Stimulated activated CD4-positive, alpha-beta T cell treated with anti-CD3 and anti-CD28 coated beads, Interleukin-15, amount 100 ng/mL, for 1 hour (primary cell): ENCODE measurements at regions not wholly inside any gene's neighbourhood (a gene's known extent, or its start where the extent isn't known, plus 50 kb on each side); places are given as distances from the start of the nearest gene placed in this dataset.
"Not testable (repeated sequence)": the region's sequence is repeated elsewhere in the genome, so short reads cannot be mapped to it uniquely, and the experiment has no call there.

Experiments used
- DNase-seq, 2 donors: peaks; one replicate each; pipeline ENCODE4 v3.0.0-alpha.2; 2020; ENCODE audit warnings: low read depth in 1 of 2, low spot score in 1 of 2

- not testable (repeated sequence) for DNase-seq
These were observed 1231.1 kb downstream of the TMEM121 start for GRCh38 chr14:106757444-106757843.

- DNase-seq, result not testable (repeated sequence)
These were observed 1235.8 kb downstream of the TMEM121 start for GRCh38 chr14:106761886-106762816.

- not testable (repeated sequence) for DNase-seq
These were observed 1238.6 kb downstream of the TMEM121 start for GRCh38 chr14:106764968-106765369.

- DNase-seq, result no peak
These were observed 1239.8 kb downstream of the TMEM121 start for GRCh38 chr14:106766145-106766544.

- DNase-seq, result peak; percentile 16 to 49
These were observed 1240.3 kb downstream of the TMEM121 start for GRCh38 chr14:106766551-106767277.

- not testable (repeated sequence) for DNase-seq
These were observed 1241.8 kb downstream of the TMEM121 start for GRCh38 chr14:106768230-106768629.

- not testable (repeated sequence) for DNase-seq
These were observed 1242.8 kb downstream of the TMEM121 start for GRCh38 chr14:106768972-106769700.

GRCh38 chr14:106770158-106770672, 1243.8 kb downstream of the TMEM121 start:
- DNase-seq, result not testable (repeated sequence)

GRCh38 chr14:106774889-106775480, 1248.6 kb downstream of the TMEM121 start:
- peak; percentile 59 to 81 for DNase-seq

GRCh38 chr14:106776395-106776983, 1250.1 kb downstream of the TMEM121 start:
- no peak for DNase-seq

- DNase-seq, result no peak
These were observed 1252.6 kb downstream of the TMEM121 start for GRCh38 chr14:106778986-106779385.

GRCh38 chr14:106786697-106787096, 1260.3 kb downstream of the TMEM121 start:
- DNase-seq, result no peak

- no peak for DNase-seq
These were observed 1261.2 kb downstream of the TMEM121 start for GRCh38 chr14:106787626-106788025.

GRCh38 chr14:106788534-106788933, 1262.2 kb downstream of the TMEM121 start:
- no peak for DNase-seq

- DNase-seq, result no peak
These were observed 1262.9 kb downstream of the TMEM121 start for GRCh38 chr14:106789318-106789717.

GRCh38 chr14:106790189-106791036, 1264.0 kb downstream of the TMEM121 start:
- DNase-seq, result peak; percentile 35 to 63

GRCh38 chr14:106792543-106792942, 1266.2 kb downstream of the TMEM121 start:
- DNase-seq, result no peak

- DNase-seq, result not testable (repeated sequence)
These were observed 1271.8 kb downstream of the TMEM121 start for GRCh38 chr14:106798166-106798565.
